Activated T-helper 1 cell treated with anti-CD3 and anti-CD28 coated beads, Interleukin-2, amount 50 U/mL, for 16 hours (primary cell): ENCODE measurements at regions not wholly inside any gene's neighbourhood (a gene's known extent, or its start where the extent isn't known, plus 50 kb on each side); places are given as distances from the start of the nearest gene placed in this dataset.

Source experiments
- DNase-seq, 2 donors: peaks; one replicate each; pipeline ENCODE4 v3.0.0-alpha.2; 2020; ENCODE audit warnings: low read depth in 1 of 2, low spot score in 1 of 2

GRCh38 chr10:129277084-129277483 is 190.0 kb upstream of the MGMT start:
- DNase-seq = no peak

GRCh38 chr10:129277841-129278240 is 189.2 kb upstream of the MGMT start:
- DNase-seq = no peak

GRCh38 chr10:129278686-129279085 is 188.4 kb upstream of the MGMT start:
- DNase-seq = no peak

DNA sequence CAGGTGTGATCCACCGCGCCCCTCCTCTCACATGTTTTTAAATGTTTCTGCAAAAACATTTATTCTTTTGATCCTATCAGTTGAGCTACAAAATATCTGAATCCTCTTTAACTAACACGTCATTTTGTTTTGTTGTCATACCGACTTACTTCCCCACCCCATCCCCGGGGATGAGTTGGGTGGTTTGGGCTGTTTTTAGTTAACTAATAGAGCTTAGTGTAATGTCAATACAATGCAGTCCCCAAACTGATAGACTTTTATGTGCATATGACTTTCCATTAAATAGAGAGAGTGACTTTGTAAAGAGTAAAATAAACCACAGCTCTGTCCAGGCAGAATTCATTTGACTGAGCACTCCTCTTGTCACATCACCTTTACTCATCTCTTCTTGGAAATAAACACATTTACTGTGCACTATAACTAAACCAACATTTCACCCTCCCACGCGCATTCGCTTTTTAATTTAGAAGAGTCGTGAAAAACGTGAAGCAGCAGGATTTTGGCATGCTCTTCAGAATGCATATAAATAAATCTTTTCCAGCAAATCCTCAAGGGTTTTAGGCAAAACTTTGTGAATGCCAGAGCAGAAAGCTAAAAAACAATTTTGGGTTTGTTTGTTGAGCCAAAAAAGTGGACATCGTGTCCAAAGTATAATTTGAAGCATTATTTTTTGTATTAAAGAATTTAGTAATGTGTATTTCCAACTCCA is 187.4 kb upstream of the MGMT start:
- no peak for DNase-seq

- DNase-seq = no peak
Observed at GRCh38 chr10:129280155-129280502, 186.9 kb upstream of the MGMT start.

DNA sequence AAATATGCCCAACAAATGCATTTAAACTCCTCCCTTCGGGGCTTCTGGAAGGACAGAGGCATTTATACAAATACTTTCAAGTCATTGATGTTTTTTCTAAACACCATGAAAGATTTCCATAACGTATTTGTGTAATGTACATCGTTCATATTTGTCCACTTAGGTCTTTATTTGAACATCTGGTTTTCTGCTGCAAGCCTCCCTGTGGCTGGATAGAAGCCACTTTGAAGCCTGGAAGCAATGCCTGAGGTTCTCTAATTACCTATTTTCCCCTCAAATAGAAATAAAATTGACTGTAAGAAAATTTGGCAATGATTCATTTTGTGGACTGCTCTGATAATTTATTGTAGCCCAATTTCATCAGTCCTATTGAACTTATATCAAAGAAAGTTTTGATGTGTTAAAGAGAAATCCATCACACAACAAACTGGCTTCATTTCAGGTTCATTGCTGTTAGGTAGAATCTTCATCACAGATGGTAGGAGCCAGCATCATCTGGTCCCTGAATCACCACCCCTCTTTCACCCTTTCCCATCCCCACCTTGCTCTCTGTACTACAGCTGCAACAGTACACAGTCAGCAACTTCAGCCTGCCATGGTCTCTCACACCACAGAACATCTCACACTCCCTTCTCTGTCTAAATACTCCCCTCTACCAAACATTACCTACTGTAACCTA is 186.0 kb upstream of the MGMT start:
- DNase-seq = no peak

- no peak for DNase-seq
Observed at GRCh38 chr10:129285459-129285858, 181.6 kb upstream of the MGMT start.

GRCh38 chr10:129288999-129289584 is 177.9 kb upstream of the MGMT start:
- no peak for DNase-seq

- no peak for DNase-seq
Observed at GRCh38 chr10:129293991-129294700, 172.9 kb upstream of the MGMT start.

DNA sequence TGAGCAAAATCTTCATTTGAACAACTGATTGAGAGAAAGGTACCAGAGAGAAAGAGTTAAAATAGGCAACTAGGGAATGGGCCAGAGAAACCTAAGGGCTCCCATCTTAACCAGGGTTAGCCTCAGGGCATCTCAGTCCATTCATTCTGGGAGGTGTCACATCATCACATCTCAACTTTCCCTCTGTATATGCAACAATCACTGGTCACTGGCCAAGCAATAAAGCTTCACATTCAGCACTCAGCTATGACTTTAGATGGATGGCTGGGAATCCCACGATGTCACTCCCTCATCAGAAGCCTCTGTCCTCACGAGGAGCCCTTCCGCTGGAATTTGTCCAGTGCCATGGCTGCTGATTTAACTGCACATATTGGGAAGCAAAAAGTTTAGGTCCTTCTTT is 172.1 kb upstream of the MGMT start:
- no peak for DNase-seq

- DNase-seq = no peak
Observed at GRCh38 chr10:129305046-129305445, 162.0 kb upstream of the MGMT start.

- DNase-seq = no peak
Observed at GRCh38 chr10:129307141-129307540, 159.9 kb upstream of the MGMT start.

DNA sequence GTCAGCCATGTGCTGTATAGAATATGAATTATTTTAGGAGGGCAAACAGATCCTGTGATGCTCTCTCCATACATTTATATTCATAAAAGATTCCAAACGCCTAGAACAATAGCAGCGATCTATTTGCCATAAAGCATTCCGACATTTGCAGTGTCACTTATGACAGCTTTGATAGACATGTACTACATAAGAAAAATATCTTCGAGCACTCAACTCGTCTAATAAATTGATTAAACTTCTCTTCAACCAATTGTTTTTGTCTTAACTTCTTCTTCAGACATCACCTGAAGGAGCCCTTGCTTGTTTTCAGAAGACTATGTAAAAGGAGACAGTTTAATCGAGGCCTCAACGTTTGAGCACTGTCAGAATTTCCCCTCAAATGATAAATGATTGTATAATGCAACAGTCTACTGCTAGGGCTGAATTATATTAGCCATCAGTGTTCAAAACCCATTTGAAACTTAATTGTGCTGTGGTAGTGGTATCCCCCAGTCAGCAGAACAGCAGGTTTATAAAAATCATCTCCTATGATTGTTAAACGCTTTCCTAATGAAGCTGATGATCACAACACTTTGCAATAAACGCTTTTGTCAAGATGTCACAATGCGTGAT is 158.0 kb upstream of the MGMT start:
- DNase-seq = no peak

DNA sequence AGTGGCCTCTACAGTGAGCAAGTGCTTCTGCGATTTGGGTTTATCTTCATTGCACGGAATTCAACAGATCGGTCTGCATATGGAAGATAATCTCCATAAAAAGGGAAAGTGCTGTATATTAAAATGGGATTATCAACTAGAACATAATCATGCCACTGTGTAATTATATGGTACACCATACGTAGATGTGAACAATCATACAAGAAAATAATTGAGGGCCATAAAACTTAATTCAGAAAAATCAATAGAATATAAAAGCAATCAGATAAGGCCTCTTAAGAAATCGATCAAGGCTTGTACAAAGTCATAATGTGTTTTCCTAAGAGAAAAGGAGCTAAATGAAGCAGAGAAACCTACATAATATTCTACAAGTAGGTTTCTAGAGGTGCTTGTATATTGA is 157.5 kb upstream of the MGMT start:
- DNase-seq = no peak

- DNase-seq = no peak
Observed at GRCh38 chr10:129310881-129311280, 156.2 kb upstream of the MGMT start.

DNA sequence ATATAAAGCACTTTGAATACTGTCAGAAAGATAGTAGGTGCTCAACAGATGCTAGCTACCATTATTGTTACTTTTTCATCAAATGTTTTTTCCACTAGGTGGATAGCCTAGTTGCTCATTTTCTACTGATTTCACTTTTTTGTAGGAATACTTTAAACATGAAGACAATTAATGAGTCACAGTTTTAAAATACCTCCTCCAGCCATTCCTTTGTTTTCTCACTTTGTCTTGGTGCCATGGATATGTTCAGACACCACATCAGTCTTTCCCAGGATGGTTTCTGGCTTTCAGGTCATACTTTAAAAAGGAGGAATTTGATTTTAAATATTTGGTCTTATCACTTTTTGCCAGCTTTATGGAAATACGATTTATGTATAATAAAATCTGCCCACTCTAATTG is 147.1 kb upstream of the MGMT start:
- no peak for DNase-seq

GRCh38 chr10:129320340-129320739 is 146.7 kb upstream of the MGMT start:
- no peak for DNase-seq

DNA sequence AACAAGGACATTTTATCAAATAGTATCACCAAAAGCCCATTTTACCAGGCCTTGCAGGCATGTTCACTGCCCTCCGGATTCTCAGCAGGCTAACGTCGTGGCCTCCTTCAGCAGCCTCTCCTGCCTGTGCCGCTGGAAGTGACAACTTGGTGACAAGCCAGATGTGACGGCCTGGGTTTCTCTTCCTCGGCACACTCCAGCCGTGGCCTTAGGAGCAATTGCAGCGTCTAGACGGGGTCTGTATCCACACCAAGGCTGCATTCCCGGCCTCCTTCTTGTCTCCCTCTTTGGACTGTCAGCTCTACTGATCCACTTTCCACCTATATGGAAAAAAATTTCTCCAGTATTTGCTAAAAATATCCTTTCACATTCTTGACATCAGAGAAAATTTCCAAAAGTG is 145.3 kb upstream of the MGMT start:
- DNase-seq = no peak

DNA sequence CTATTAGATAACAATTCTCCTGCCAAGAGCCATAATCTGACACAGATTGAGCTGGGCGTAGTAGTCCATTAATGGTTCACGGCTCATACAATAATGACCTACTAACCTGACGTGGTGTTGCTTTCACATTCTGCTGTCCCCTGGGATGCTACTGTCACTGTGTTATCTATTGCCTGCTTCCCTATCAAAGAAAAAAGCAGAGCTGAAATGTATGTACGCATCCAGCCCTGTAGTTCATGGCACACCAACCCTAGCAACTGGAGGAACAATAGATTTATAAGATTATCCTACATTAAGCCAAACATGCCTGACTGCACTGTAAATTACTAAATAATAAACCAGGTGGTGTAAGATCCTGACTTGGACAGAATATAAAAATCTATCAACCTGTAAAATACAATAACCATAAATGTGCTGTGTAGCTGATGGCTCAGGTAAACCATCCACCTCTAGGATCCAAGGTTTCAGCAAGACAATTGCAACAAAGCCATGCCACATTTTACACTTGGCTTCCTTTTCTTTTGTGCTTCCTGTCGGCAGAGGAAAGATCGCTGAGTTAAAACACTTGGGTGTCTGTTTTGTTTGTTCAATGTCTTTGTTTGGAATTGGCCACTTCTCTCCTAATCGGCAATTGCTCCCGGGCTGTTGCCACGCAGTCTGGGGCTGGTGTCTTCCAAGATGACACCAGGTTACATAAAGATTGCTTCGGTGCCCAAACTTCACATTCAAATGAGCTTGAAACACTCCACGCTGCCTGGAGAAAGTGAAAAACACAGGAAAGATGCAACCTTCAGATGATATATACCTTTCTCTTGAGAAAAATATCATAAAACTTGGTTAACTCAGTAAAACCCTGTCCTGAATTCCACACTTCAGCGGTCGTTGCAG is 143.9 kb upstream of the MGMT start:
- DNase-seq = no peak

DNA sequence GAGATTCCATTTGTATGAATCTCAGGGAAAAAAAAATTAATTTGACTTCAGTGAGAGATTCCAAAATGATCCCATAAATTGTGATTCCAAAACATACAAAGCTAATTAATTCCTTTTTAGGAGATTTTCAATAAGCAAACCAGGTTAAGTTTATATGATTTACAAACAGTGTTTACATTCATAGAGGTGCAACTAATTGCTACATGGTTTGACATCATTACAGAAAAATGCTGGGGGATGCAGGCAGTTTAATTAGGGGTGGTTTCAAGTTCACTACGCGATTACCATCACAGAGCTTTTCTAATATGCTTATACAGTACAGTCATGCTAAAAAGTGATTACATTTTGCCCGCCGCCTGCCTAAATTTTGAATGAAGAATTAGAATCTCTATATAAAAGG is 143.2 kb upstream of the MGMT start:
- no peak for DNase-seq

DNA sequence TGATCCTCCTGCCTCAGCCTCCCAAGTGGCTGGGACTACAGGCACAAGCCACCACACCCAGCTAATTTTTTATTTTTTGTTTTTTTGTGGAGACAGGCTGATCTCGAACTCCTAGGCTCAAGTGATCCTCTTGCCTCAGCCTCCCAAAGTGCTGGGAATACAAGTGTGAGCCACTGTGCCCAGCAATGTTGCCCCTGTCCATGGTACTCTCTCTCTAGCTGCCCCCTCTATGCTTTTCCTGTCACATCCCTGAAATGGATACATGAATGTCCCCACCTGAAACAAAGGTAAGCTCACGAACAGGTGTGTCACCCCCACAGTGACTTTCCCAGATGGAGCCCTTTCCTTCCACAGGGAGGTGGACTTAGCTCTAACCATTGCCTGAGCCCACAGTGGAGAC is 141.1 kb upstream of the MGMT start:
- no peak for DNase-seq
